Adrenal gland (tissue), 9 donors: ENCODE measurements at regions not wholly inside any gene's neighbourhood (a gene's known extent, or its start where the extent isn't known, plus 50 kb on each side); places are given as distances from the start of the nearest gene placed in this dataset.

Source experiments
- DNase-seq, 7 donors: peaks; one replicate each; pipeline ENCODE4 v3.0.0-alpha.2; 2019 to 2020
- H3K27ac ChIP-seq, 5 donors: fragments of 200-600 bp; sonication (generic) in 4 of 5; 1 replicate in 3 of 5; 2 replicates in 2 of 5; pipeline versions ENCODE4 v1.5.1 to v1.8.0; 2016 to 2020; ENCODE audit warnings: mild to moderate bottlenecking in 1 of 5
- H3K27me3 ChIP-seq: fragments of 200-600 bp; 2 replicates; pipeline ENCODE4 v1.8.0; 2021
- H3K36me3 ChIP-seq, 2 donors: fragments of 200-600 bp; replicated peaks in 1 of 2; 1 replicate in 1 of 2; 2 replicates in 1 of 2; pipeline versions ENCODE4 v1.5.1 to v1.8.0; 2018 to 2022
- H3K4me1 ChIP-seq, 2 donors: fragments of 200-600 bp; replicated peaks in 1 of 2; 1 replicate in 1 of 2; 2 replicates in 1 of 2; pipeline versions ENCODE4 v1.5.1 to v1.8.0; 2018 to 2021
- H3K4me3 ChIP-seq, 4 donors: fragments of 200-600 bp; sonication (generic) in 3 of 4; one replicate each; pipeline ENCODE4 v1.5.1; 2016 to 2018
- H3K9me3 ChIP-seq, 3 donors: fragments of 200-600 bp; sonication (generic) in 1 of 3; replicated peaks in 1 of 3; 1 replicate in 2 of 3; 2 replicates in 1 of 3; pipeline versions ENCODE4 v1.5.1 to v1.8.0; 2016 to 2021
- CTCF ChIP-seq, 6 experiments: fragments of 450-650 bp in 4 of 6; fragments of 200-600 bp in 2 of 6; sonication (generic) in 1 of 6; IDR thresholded peaks; 1 replicate in 5 of 6; 2 replicates in 1 of 6; pipeline versions ENCODE4 v1.5.1 to v1.8.0; 2016 to 2021; ENCODE audit warnings: antibody characterized with exemption in 6 of 6, mild to moderate bottlenecking in 2 of 6, moderate library complexity in 1 of 6
- POLR2A ChIP-seq, 2 donors: fragments of 450-650 bp; IDR thresholded peaks; one replicate each; pipeline ENCODE4 v1.6.1; 2017; ENCODE audit warnings: antibody characterized with exemption in 2 of 2, mild to moderate bottlenecking in 2 of 2, moderate library complexity in 1 of 2
- WGBS, 4 donors: extraction: QIAGEN DNeasy Blood & Tissue Kit in 2 of 4; methylation state at CpG; one replicate each; pipeline versions ENCODE4 v1.1.5 to v1.1.7; 2013 to 2017; 5-methylcytosine and 5-hydroxymethylcytosine counted together
- intact Hi-C, 2 donors: fragments of 100-400 bp; cut with DNase I; formaldehyde crosslinking; loops; one replicate each; pipeline versions ENCODE4 v1.14.1 to v1.15.0; 2022 to 2023
- donor health status: healthy with polysubstance abuse.
- donor health status: Bipolar disorder and iron deficiency.
- donor health status: DM: yes; HTN: yes; CAD: no.
- donor health status: DM: no; HTN: no; CAD: no.
- donor health status: DM: no; HTN: no; CAD: no.

GRCh38 chr5:142432961-142433360 is 108.1 kb upstream of the SPRY4 start:
- no peaks in the 10 kb centered on the region for H3K9me3 ChIP-seq
- H3K4me1 ChIP-seq, result peaks cover 0 to 3% of the 10 kb centered on the region in 2 donors
- no peaks in the 10 kb centered on the region for H3K36me3 ChIP-seq
- WGBS, 4 donors, result 23 to 54% (median 36%) methylated on average over 2 of the region's 2 CpGs
- intact Hi-C loops, result no loop called here
- TF ChIP-seq CTCF (IDR thresholded peaks at IDR 0.05), result no peak
- no peak for TF ChIP-seq POLR2A (IDR thresholded peaks at IDR 0.05)
- no peaks in the 10 kb centered on the region for H3K27me3 ChIP-seq
- peak overlapping the region in 1 of 5 donors; percentile 77 for H3K27ac ChIP-seq
- DNase-seq, result no peak
- H3K4me3 ChIP-seq, result no peak overlapping the region

- H3K9me3 ChIP-seq, result no peaks in the 10 kb centered on the region
- H3K27ac ChIP-seq, result no peak overlapping the region
- TF ChIP-seq CTCF (IDR thresholded peaks at IDR 0.05), result no peak
- TF ChIP-seq POLR2A (IDR thresholded peaks at IDR 0.05), result no peak
- 52 to 68% (median 65%) methylated on average over 7 to 16 of the region's 16 CpGs for WGBS, 4 donors
- no peaks in the 10 kb centered on the region for H3K27me3 ChIP-seq
- DNase-seq, result no peak
- H3K36me3 ChIP-seq, result no peaks in the 10 kb centered on the region
- H3K4me3 ChIP-seq, result no peak overlapping the region
- peaks cover 0 to under 1% of the 10 kb centered on the region in 2 donors for H3K4me1 ChIP-seq
- intact Hi-C loops, result no loop called here
These were observed 107.6 kb upstream of the SPRY4 start for GRCh38 chr5:142432369-142432863.

GRCh38 chr5:142428773-142429473 is 104.1 kb upstream of the SPRY4 start:
- Histone ChIP-seq H3K27ac (no peak overlapping the region), H3K4me3 (no peak overlapping the region), H3K4me1 (peaks cover 0 to 9% of the 10 kb centered on the region in 2 donors), H3K36me3 (no peaks in the 10 kb centered on the region), H3K27me3 (no peaks in the 10 kb centered on the region), H3K9me3 (no peaks in the 10 kb centered on the region)
- intact Hi-C loops, result no loop called here
- 90 to 99% (median 93%) methylated on average over 8 of the region's 8 CpGs for WGBS, 4 donors
- no peak for DNase-seq
- TF ChIP-seq CTCF (IDR thresholded peaks at IDR 0.05) (no peak), POLR2A (IDR thresholded peaks at IDR 0.05) (no peak)

GRCh38 chr5:142428036-142428772 is 103.4 kb upstream of the SPRY4 start:
- TF ChIP-seq POLR2A (IDR thresholded peaks at IDR 0.05), result no peak
- TF ChIP-seq CTCF (IDR thresholded peaks at IDR 0.05), result no peak
- Histone ChIP-seq H3K27me3 (no peaks in the 10 kb centered on the region), H3K4me1 (peaks cover 0 to 9% of the 10 kb centered on the region in 2 donors), H3K4me3 (no peak overlapping the region), H3K27ac (no peak overlapping the region), H3K9me3 (no peaks in the 10 kb centered on the region), H3K36me3 (no peaks in the 10 kb centered on the region)
- DNase-seq, result no peak
- 85 to 90% (median 86%) methylated on average over 7 of the region's 7 CpGs for WGBS, 4 donors
- intact Hi-C loops, result no loop called here
